GM12878 (cell line): ENCODE measurements at regions not wholly inside any gene's neighbourhood (a gene's known extent, or its start where the extent isn't known, plus 50 kb on each side); places are given as distances from the start of the nearest gene placed in this dataset.

ENCODE experiments used
- ATAC-seq: fragments of 200-7000 bp; cut with Tn5 transposase; 3 replicates; pipeline ENCODE4 v1.9.1; 2020; ENCODE audit warnings: mild to moderate bottlenecking, moderate library complexity
- BruUV-seq: library from RNA; stranded (reverse); fragments of 400-500 nt; replicated peaks from 2 replicates; lab custom pipeline; 2021; lab: Mats Ljungman, UMichigan
- CTCF ChIA-PET: fragments of 300-600 bp; sonication (Branson Sonifier 250); formaldehyde crosslinking; extraction: SDS; loops from one replicate; lab custom pipeline; 2021; ENCODE audit warnings: inconsistent platforms; lab: Yijun Ruan, JAX
- POLR2A ChIA-PET: fragments of 350-600 bp; formaldehyde crosslinking; extraction: SDS; loops from one replicate; lab custom pipeline; 2021; ENCODE audit warnings: inconsistent platforms; lab: Charles Lee
- RAD21 ChIA-PET: fragments of 300-600 bp; sonication (Branson Sonifier 250); formaldehyde crosslinking; loops from one replicate; lab custom pipeline; 2023; ENCODE audit warnings: antibody characterized with exemption; ENCODE audit not compliant: unreplicated experiment; lab: Charles Lee
- SMC1A ChIA-PET: fragments of 300-600 bp; sonication (Branson Sonifier 250); formaldehyde crosslinking; loops from one replicate; lab custom pipeline; 2023; ENCODE audit not compliant: unreplicated experiment, uncharacterized antibody; lab: Charles Lee
- DNase-seq: peaks from one replicate; pipeline ENCODE4 v3.0.0-alpha.2; 2011; ENCODE audit warnings: low read depth, low spot score
- FAIRE-seq: peaks from 3 replicates; lab custom pipeline; 2011; peaks lifted over from hg19 to GRCh38; lab: Jason Lieb, UNC
- H2AFZ ChIP-seq: 2 replicates; pipeline ENCODE4 v1.6.0; 2011; ENCODE audit warnings: low read depth, low read length, control low read depth; ENCODE audit not compliant: control insufficient read depth
- H3K27ac ChIP-seq: 2 replicates; pipeline ENCODE4 v1.5.1; 2011; ENCODE audit warnings: control low read depth; ENCODE audit not compliant: control insufficient read depth, insufficient read depth
- H3K27me3 ChIP-seq, 2 experiments: replicated peaks in 1 of 2; 2 replicates each; pipeline versions ENCODE4 v1.6.0 to v1.6.1; 2011; ENCODE audit warnings: low read length in 1 of 2; ENCODE audit not compliant: control insufficient read depth in 2 of 2, insufficient read depth in 2 of 2
- H3K36me3 ChIP-seq, 2 experiments: 2 replicates each; pipeline ENCODE4 v1.5.1; 2011; ENCODE audit warnings: low read length in 1 of 2; ENCODE audit not compliant: control insufficient read depth in 2 of 2, insufficient read depth in 2 of 2
- H3K4me1 ChIP-seq: 2 replicates; pipeline ENCODE4 v1.6.1; 2011; ENCODE audit warnings: mild to moderate bottlenecking, low read length, moderate library complexity, mixed read lengths; ENCODE audit not compliant: control insufficient read depth, insufficient read depth
- H3K4me2 ChIP-seq: 2 replicates; pipeline ENCODE4 v1.6.0; 2011; ENCODE audit warnings: control low read depth; ENCODE audit not compliant: control insufficient read depth, insufficient read depth
- H3K4me3 ChIP-seq: fragments of 200-600 bp; sonication (generic); 2 replicates; pipeline ENCODE4 v1.5.1; 2016
- H3K79me2 ChIP-seq: 2 replicates; pipeline ENCODE4 v1.6.0; 2011; ENCODE audit warnings: low read length; ENCODE audit not compliant: control insufficient read depth, insufficient read depth
- H3K9ac ChIP-seq: 2 replicates; pipeline ENCODE4 v1.8.0; 2011; ENCODE audit warnings: low read length, control low read depth, mixed read lengths; ENCODE audit not compliant: control insufficient read depth, insufficient read depth
- H3K9me3 ChIP-seq: replicated peaks from 3 replicates; pipeline ENCODE4 v1.5.1; 2011; ENCODE audit warnings: mild to moderate bottlenecking, low read length; ENCODE audit not compliant: control insufficient read depth, insufficient read depth
- H4K20me1 ChIP-seq: 2 replicates; pipeline ENCODE4 v1.6.0; 2011; ENCODE audit not compliant: control insufficient read depth, insufficient read depth
- FOXK2 ChIP-seq: fragments of 450-650 bp; IDR thresholded peaks from 2 replicates; pipeline ENCODE4 v1.6.1; 2017; ENCODE audit warnings: mild to moderate bottlenecking, moderate library complexity
- IRF4 ChIP-seq: IDR thresholded peaks from 2 replicates; pipeline ENCODE4 v1.6.1; 2011; ENCODE audit warnings: low read depth, low read length
- JUNB ChIP-seq: IDR thresholded peaks from 2 replicates; pipeline ENCODE4 v1.6.1; 2016; ENCODE audit warnings: antibody characterized with exemption, mild to moderate bottlenecking
- KLF5 ChIP-seq: fragments of 450-650 bp; IDR thresholded peaks from 2 replicates; pipeline ENCODE4 v1.6.1; 2014; ENCODE audit warnings: mild to moderate bottlenecking; ENCODE audit not compliant: partially characterized antibody
- POLR2AphosphoS5 ChIP-seq: IDR thresholded peaks from 2 replicates; pipeline ENCODE4 v1.6.1; 2011; ENCODE audit warnings: mild to moderate bottlenecking, low read length, inconsistent platforms
- POU2F2 ChIP-seq: IDR thresholded peaks from 3 replicates; pipeline ENCODE4 v1.6.1; 2011; ENCODE audit warnings: low read depth, mild to moderate bottlenecking, low read length, borderline replicate concordance
- STAT1 ChIP-seq: fragments of 450-650 bp; conservative IDR thresholded peaks from 2 replicates; pipeline ENCODE4 v1.6.1; 2014; ENCODE audit warnings: antibody characterized with exemption, mild to moderate bottlenecking
- STAT3 ChIP-seq: IDR thresholded peaks from 2 replicates; pipeline ENCODE4 v1.6.1; 2011; ENCODE audit warnings: low read depth, low read length, improper control_type of control experiment
- ZNF207 ChIP-seq: fragments of 450-650 bp; IDR thresholded peaks from 2 replicates; pipeline ENCODE4 v1.6.1; 2014; ENCODE audit warnings: antibody characterized with exemption, mild to moderate bottlenecking, borderline replicate concordance
- ZZZ3 ChIP-seq: IDR thresholded peaks from 2 replicates; pipeline ENCODE4 v1.6.1; 2011; ENCODE audit warnings: low read depth; ENCODE audit not compliant: control insufficient read depth, insufficient read length
- WGBS: methylation state at CpG from one replicate; pipeline ENCODE4 v1.1.6; 2016; ENCODE audit warnings: low lambda C conversion rate; ENCODE audit not compliant: insufficient replicate concordance, insufficient coverage; ENCODE audit errors: missing lambda C conversion rate; 5-methylcytosine and 5-hydroxymethylcytosine counted together
- in situ Hi-C: fragments of 300-500 bp; cut with MboI; formaldehyde crosslinking; loops from 9 replicates; pipeline ENCODE4 v1.14.3; 2018; ENCODE audit warnings: mixed read lengths
- intact Hi-C: fragments of 100-400 bp; cut with micrococcal nuclease; formaldehyde crosslinking; loops from one replicate; pipeline ENCODE4 v1.14.2; 2022; ENCODE audit not compliant: unreplicated experiment
- TF ChIP-seq, protein P1 (sequence below): IDR thresholded peaks from 2 replicates; pipeline ENCODE4 v1.6.1; 2012; ENCODE audit warnings: improper control_type of control experiment, low read depth, low read length; ENCODE audit not compliant: insufficient replicate concordance
- TF ChIP-seq, protein P2 (sequence below): fragments of 450-650 bp; IDR thresholded peaks from 2 replicates; pipeline ENCODE4 v1.6.1; 2017; ENCODE audit warnings: mild to moderate bottlenecking, moderate library complexity
- TF ChIP-seq, protein P3 (sequence below): IDR thresholded peaks from 2 replicates; pipeline ENCODE4 v1.6.1; 2012; ENCODE audit warnings: low read length, inconsistent platforms
- TF ChIP-seq, protein P4 (sequence below): IDR thresholded peaks from 2 replicates; pipeline ENCODE4 v1.6.1; 2012; ENCODE audit warnings: low read depth, low read length, improper control_type of control experiment

DNA sequence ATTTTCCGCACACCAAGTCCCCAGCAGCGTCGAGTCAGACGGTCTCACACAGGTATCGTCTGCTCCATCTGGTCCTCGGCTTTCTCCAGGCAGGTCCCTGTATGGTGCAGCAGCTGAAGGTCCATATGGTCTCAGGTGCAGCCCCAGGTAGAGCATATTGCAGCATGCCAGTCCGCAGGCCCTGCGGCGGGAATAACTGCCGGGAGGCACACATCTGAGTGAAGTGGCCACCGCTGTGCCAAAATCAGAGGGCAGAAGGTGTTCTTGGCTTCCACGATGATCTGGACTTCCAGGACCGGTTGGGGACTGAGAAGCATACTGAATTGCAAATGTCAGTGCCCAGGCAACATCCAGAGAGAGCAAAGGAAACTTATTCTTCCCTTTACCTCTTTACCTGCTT is 320.3 kb downstream of the RNF144A start:
- in situ Hi-C loops (no loop called here), intact Hi-C loops (no loop called here)
- Histone ChIP-seq H2AFZ (no peak overlapping the region), H3K27ac (no peak overlapping the region), H3K27me3 (no peaks in the 10 kb centered on the region), H4K20me1 (no peaks in the 10 kb centered on the region), H3K4me3 (no peak overlapping the region), H3K9me3 (no peaks in the 10 kb centered on the region; the same call in 2 of the 3 replicates), H3K36me3 (no peaks in the 10 kb centered on the region), H3K4me1 (no peaks in the 10 kb centered on the region), H3K9ac (no peak overlapping the region), H3K4me2 (no peak overlapping the region), H3K79me2 (no peaks in the 10 kb centered on the region)
- SMC1A ChIA-PET = no interaction called here
- POLR2A ChIA-PET = interaction anchor here (1.2 kb wide), 1 partner anchor 17 kb away, joined by 3 read pairs; no protein-coding TSS in a partner anchor
- TF ChIP-seq STAT3 (no peak), POU2F2 (no peak), JUNB (no peak), POLR2AphosphoS5 (no peak), FOXK2 (no peak), STAT1 (no peak), ZNF207 (no peak), ZZZ3 (no peak), KLF5 (no peak), IRF4 (no peak)
- TF ChIP-seq, protein P1, sequence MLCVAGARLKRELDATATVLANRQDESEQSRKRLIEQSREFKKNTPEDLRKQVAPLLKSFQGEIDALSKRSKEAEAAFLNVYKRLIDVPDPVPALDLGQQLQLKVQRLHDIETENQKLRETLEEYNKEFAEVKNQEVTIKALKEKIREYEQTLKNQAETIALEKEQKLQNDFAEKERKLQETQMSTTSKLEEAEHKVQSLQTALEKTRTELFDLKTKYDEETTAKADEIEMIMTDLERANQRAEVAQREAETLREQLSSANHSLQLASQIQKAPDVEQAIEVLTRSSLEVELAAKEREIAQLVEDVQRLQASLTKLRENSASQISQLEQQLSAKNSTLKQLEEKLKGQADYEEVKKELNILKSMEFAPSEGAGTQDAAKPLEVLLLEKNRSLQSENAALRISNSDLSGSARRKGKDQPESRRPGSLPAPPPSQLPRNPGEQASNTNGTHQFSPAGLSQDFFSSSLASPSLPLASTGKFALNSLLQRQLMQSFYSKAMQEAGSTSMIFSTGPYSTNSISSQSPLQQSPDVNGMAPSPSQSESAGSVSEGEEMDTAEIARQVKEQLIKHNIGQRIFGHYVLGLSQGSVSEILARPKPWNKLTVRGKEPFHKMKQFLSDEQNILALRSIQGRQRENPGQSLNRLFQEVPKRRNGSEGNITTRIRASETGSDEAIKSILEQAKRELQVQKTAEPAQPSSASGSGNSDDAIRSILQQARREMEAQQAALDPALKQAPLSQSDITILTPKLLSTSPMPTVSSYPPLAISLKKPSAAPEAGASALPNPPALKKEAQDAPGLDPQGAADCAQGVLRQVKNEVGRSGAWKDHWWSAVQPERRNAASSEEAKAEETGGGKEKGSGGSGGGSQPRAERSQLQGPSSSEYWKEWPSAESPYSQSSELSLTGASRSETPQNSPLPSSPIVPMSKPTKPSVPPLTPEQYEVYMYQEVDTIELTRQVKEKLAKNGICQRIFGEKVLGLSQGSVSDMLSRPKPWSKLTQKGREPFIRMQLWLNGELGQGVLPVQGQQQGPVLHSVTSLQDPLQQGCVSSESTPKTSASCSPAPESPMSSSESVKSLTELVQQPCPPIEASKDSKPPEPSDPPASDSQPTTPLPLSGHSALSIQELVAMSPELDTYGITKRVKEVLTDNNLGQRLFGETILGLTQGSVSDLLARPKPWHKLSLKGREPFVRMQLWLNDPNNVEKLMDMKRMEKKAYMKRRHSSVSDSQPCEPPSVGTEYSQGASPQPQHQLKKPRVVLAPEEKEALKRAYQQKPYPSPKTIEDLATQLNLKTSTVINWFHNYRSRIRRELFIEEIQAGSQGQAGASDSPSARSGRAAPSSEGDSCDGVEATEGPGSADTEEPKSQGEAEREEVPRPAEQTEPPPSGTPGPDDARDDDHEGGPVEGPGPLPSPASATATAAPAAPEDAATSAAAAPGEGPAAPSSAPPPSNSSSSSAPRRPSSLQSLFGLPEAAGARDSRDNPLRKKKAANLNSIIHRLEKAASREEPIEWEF = no peak
- TF ChIP-seq, protein P2, sequence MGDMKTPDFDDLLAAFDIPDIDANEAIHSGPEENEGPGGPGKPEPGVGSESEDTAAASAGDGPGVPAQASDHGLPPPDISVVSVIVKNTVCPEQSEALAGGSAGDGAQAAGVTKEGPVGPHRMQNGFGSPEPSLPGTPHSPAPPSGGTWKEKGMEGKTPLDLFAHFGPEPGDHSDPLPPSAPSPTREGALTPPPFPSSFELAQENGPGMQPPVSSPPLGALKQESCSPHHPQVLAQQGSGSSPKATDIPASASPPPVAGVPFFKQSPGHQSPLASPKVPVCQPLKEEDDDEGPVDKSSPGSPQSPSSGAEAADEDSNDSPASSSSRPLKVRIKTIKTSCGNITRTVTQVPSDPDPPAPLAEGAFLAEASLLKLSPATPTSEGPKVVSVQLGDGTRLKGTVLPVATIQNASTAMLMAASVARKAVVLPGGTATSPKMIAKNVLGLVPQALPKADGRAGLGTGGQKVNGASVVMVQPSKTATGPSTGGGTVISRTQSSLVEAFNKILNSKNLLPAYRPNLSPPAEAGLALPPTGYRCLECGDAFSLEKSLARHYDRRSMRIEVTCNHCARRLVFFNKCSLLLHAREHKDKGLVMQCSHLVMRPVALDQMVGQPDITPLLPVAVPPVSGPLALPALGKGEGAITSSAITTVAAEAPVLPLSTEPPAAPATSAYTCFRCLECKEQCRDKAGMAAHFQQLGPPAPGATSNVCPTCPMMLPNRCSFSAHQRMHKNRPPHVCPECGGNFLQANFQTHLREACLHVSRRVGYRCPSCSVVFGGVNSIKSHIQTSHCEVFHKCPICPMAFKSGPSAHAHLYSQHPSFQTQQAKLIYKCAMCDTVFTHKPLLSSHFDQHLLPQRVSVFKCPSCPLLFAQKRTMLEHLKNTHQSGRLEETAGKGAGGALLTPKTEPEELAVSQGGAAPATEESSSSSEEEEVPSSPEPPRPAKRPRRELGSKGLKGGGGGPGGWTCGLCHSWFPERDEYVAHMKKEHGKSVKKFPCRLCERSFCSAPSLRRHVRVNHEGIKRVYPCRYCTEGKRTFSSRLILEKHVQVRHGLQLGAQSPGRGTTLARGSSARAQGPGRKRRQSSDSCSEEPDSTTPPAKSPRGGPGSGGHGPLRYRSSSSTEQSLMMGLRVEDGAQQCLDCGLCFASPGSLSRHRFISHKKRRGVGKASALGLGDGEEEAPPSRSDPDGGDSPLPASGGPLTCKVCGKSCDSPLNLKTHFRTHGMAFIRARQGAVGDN = no peak
- TF ChIP-seq, protein P3, sequence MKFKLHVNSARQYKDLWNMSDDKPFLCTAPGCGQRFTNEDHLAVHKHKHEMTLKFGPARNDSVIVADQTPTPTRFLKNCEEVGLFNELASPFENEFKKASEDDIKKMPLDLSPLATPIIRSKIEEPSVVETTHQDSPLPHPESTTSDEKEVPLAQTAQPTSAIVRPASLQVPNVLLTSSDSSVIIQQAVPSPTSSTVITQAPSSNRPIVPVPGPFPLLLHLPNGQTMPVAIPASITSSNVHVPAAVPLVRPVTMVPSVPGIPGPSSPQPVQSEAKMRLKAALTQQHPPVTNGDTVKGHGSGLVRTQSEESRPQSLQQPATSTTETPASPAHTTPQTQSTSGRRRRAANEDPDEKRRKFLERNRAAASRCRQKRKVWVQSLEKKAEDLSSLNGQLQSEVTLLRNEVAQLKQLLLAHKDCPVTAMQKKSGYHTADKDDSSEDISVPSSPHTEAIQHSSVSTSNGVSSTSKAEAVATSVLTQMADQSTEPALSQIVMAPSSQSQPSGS = no peak
- TF ChIP-seq, protein P4, sequence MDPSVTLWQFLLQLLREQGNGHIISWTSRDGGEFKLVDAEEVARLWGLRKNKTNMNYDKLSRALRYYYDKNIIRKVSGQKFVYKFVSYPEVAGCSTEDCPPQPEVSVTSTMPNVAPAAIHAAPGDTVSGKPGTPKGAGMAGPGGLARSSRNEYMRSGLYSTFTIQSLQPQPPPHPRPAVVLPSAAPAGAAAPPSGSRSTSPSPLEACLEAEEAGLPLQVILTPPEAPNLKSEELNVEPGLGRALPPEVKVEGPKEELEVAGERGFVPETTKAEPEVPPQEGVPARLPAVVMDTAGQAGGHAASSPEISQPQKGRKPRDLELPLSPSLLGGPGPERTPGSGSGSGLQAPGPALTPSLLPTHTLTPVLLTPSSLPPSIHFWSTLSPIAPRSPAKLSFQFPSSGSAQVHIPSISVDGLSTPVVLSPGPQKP = no peak
- DNase-seq = no peak
- no peak for FAIRE-seq
- 65% methylated on average over 13 of the region's 13 CpGs for WGBS
- RAD21 ChIA-PET = no interaction called here
- no TSS peak for BruUV-seq
- CTCF ChIA-PET = no interaction called here
- ATAC-seq = no peak
